DOHH2 (cell line): ENCODE measurements at regions not wholly inside any gene's neighbourhood (a gene's known extent, or its start where the extent isn't known, plus 50 kb on each side); places are given as distances from the start of the nearest gene placed in this dataset.

Experiments
- H3F3A ChIP-seq: fragments of 200-600 bp; sonication (generic), shearing (Covaris generic); 2 replicates; pipeline ENCODE4 v1.6.0; 2016; ENCODE audit warnings: antibody characterized with exemption, mild to moderate bottlenecking; ENCODE audit not compliant: control insufficient read depth, insufficient read depth
- H3K27ac ChIP-seq: fragments of 200-600 bp; sonication (generic); 2 replicates; pipeline ENCODE4 v1.5.1; 2014; ENCODE audit warnings: low read depth, mild to moderate bottlenecking, low read length, moderate library complexity
- H3K27me3 ChIP-seq: fragments of 200-600 bp; sonication (generic); 2 replicates; pipeline ENCODE4 v1.6.1; 2014; ENCODE audit warnings: mild to moderate bottlenecking, low read length, mixed read lengths; ENCODE audit not compliant: control insufficient read depth
- H3K36me3 ChIP-seq: fragments of 200-600 bp; sonication (generic); 2 replicates; pipeline ENCODE4 v1.6.1; 2014; ENCODE audit warnings: mild to moderate bottlenecking, low read length, moderate library complexity, mixed read lengths; ENCODE audit not compliant: control insufficient read depth
- H3K4me1 ChIP-seq: fragments of 200-600 bp; sonication (generic); 2 replicates; pipeline ENCODE4 v1.6.1; 2014; ENCODE audit warnings: mild to moderate bottlenecking, low read length, mixed read lengths; ENCODE audit not compliant: control insufficient read depth
- H3K4me2 ChIP-seq: fragments of 200-600 bp; sonication (generic); 2 replicates; pipeline ENCODE4 v1.6.0; 2014; ENCODE audit warnings: mild to moderate bottlenecking, low read length, moderate library complexity
- H3K4me3 ChIP-seq: fragments of 200-600 bp; sonication (generic); 2 replicates; pipeline ENCODE4 v1.5.1; 2014; ENCODE audit warnings: mild to moderate bottlenecking, low read length, mixed read lengths
- H3K79me2 ChIP-seq: fragments of 200-600 bp; sonication (generic); 2 replicates; pipeline ENCODE4 v1.6.1; 2014; ENCODE audit warnings: mild to moderate bottlenecking, low read length, mixed read lengths; ENCODE audit not compliant: control insufficient read depth
- H3K9me2 ChIP-seq: fragments of 200-600 bp; sonication (generic); replicated peaks from 2 replicates; pipeline ENCODE4 v1.6.1; 2014; ENCODE audit warnings: mild to moderate bottlenecking, low read length, mixed read lengths; ENCODE audit not compliant: control insufficient read depth
- H3K9me3 ChIP-seq: fragments of 200-600 bp; sonication (generic); 2 replicates; pipeline ENCODE4 v1.6.1; 2014; ENCODE audit warnings: antibody characterized with exemption, low read length, mixed read lengths; ENCODE audit not compliant: control insufficient read depth, insufficient read depth
- H4K20me1 ChIP-seq: fragments of 200-600 bp; sonication (generic); 2 replicates; pipeline ENCODE4 v1.6.0; 2014; ENCODE audit warnings: low read depth, mild to moderate bottlenecking, antibody characterized with exemption, low read length, moderate library complexity; ENCODE audit not compliant: control insufficient read depth, insufficient read depth
- CTCF ChIP-seq: fragments of 200-600 bp; sonication (generic); IDR thresholded peaks from one replicate; pipeline ENCODE4 v1.5.1; 2014; ENCODE audit warnings: antibody characterized with exemption, mild to moderate bottlenecking, low read depth, low read length; ENCODE audit not compliant: poor library complexity, severe bottlenecking
- EZH2phosphoT487 ChIP-seq: fragments of 200-600 bp; sonication (generic); IDR thresholded peaks from 2 replicates; pipeline ENCODE4 v1.6.1; 2017; ENCODE audit warnings: borderline replicate concordance, mild to moderate bottlenecking, antibody characterized with exemption, low read length, moderate library complexity, mixed read lengths

- no peak overlapping the region for H3K4me2 ChIP-seq
- no peak overlapping the region for H3K4me3 ChIP-seq
- no peaks in the 10 kb centered on the region for H3K79me2 ChIP-seq
- H3K4me1 ChIP-seq, result no peaks in the 10 kb centered on the region
- H3K27me3 ChIP-seq, result no peaks in the 10 kb centered on the region
- no peaks in the 10 kb centered on the region for H3K9me2 ChIP-seq
- H4K20me1 ChIP-seq, result no peaks in the 10 kb centered on the region
- H3F3A ChIP-seq, result no peaks in the 10 kb centered on the region
- no peak for TF ChIP-seq EZH2phosphoT487
- TF ChIP-seq CTCF, result peak; percentile 24
- no peaks in the 10 kb centered on the region for H3K9me3 ChIP-seq
- H3K27ac ChIP-seq, result no peak overlapping the region
- no peaks in the 10 kb centered on the region for H3K36me3 ChIP-seq
These were observed 135.4 kb upstream of the SYNPR start for GRCh38 chr3:63142681-63143080.

- no peaks in the 10 kb centered on the region for H3K36me3 ChIP-seq
- no peaks in the 10 kb centered on the region for H3K9me3 ChIP-seq
- no peaks in the 10 kb centered on the region for H4K20me1 ChIP-seq
- no peak overlapping the region for H3K4me2 ChIP-seq
- no peaks in the 10 kb centered on the region for H3K27me3 ChIP-seq
- no peak for TF ChIP-seq EZH2phosphoT487
- no peak for TF ChIP-seq CTCF
- H3K9me2 ChIP-seq, result no peaks in the 10 kb centered on the region
- no peaks in the 10 kb centered on the region for H3K4me1 ChIP-seq
- no peaks in the 10 kb centered on the region for H3F3A ChIP-seq
- H3K4me3 ChIP-seq, result no peak overlapping the region
- no peak overlapping the region for H3K27ac ChIP-seq
- H3K79me2 ChIP-seq, result no peaks in the 10 kb centered on the region
These were observed 132.0 kb upstream of the SYNPR start for GRCh38 chr3:63146154-63146553.

- no peaks in the 10 kb centered on the region for H3K27me3 ChIP-seq
- no peaks in the 10 kb centered on the region for H3K4me1 ChIP-seq
These were observed 127.2 kb upstream of the SYNPR start for GRCh38 chr3:63150880-63151279.

More at GRCh38 chr3:63150880-63151279, 127.2 kb upstream of the SYNPR start:
- Histone ChIP-seq H3K4me3 (no peak overlapping the region), H3K79me2 (no peaks in the 10 kb centered on the region), H4K20me1 (no peaks in the 10 kb centered on the region), H3K27ac (no peak overlapping the region), H3K9me3 (no peaks in the 10 kb centered on the region), H3F3A (no peaks in the 10 kb centered on the region), H3K4me2 (no peak overlapping the region), H3K9me2 (no peaks in the 10 kb centered on the region), H3K36me3 (no peaks in the 10 kb centered on the region)
- TF ChIP-seq EZH2phosphoT487, result no peak
- TF ChIP-seq CTCF, result no peak
